Neural crest cell (in vitro differentiated cells): ENCODE measurements at regions not wholly inside any gene's neighbourhood (a gene's known extent, or its start where the extent isn't known, plus 50 kb on each side); places are given as distances from the start of the nearest gene placed in this dataset.

Source experiments
- DNase-seq: peaks from one replicate; pipeline ENCODE4 v3.0.0; 2021; ENCODE audit warnings: low read depth, mixed read lengths, low spot score
- H3K27ac Mint-ChIP-seq: one replicate; pipeline ENCODE4 v1.8.0; 2021; ENCODE audit warnings: mild to moderate bottlenecking, mixed read lengths; ENCODE audit not compliant: unreplicated experiment
- H3K27me3 Mint-ChIP-seq: 2 replicates; pipeline ENCODE4 v1.8.0; 2021; ENCODE audit warnings: low read depth, mild to moderate bottlenecking, mixed read lengths
- H3K36me3 Mint-ChIP-seq: 2 replicates; pipeline ENCODE4 v1.8.0; 2021; ENCODE audit warnings: low read depth, mild to moderate bottlenecking, mixed read lengths
- H3K4me1 Mint-ChIP-seq: 2 replicates; pipeline ENCODE4 v1.8.0; 2021; ENCODE audit warnings: mixed read lengths
- H3K4me3 Mint-ChIP-seq: one replicate; pipeline ENCODE4 v1.8.0; 2021; ENCODE audit warnings: mild to moderate bottlenecking, mixed read lengths
- H3K9me3 Mint-ChIP-seq: 2 replicates; pipeline ENCODE4 v1.8.0; 2021; ENCODE audit warnings: mixed read lengths
- CTCF ChIP-seq: fragments of 200-600 bp; sonication (generic); conservative IDR thresholded peaks from 2 replicates; pipeline ENCODE4 v1.5.0; 2021; ENCODE audit warnings: antibody characterized with exemption, mild to moderate bottlenecking

- H3K4me1 Mint-ChIP-seq = no peaks in the 10 kb centered on the region
- no peak for DNase-seq
- no peaks in the 10 kb centered on the region for H3K36me3 Mint-ChIP-seq
- TF ChIP-seq CTCF = no peak
- peaks cover 5% of the 10 kb centered on the region for H3K9me3 Mint-ChIP-seq
- H3K4me3 Mint-ChIP-seq = no peak overlapping the region
- no peak overlapping the region for H3K27ac Mint-ChIP-seq
- H3K27me3 Mint-ChIP-seq = peaks cover 2% of the 10 kb centered on the region
These were observed 61.2 kb upstream of the CBLN2 start for GRCh38 chr18:72605376-72605775.

- Mint-ChIP-seq H3K9me3 (peaks cover 2% of the 10 kb centered on the region), H3K4me1 (no peaks in the 10 kb centered on the region), H3K4me3 (no peak overlapping the region), H3K36me3 (no peaks in the 10 kb centered on the region), H3K27ac (no peak overlapping the region), H3K27me3 (no peaks in the 10 kb centered on the region)
- DNase-seq = no peak
- no peak for TF ChIP-seq CTCF
These were observed 57.8 kb upstream of the CBLN2 start for GRCh38 chr18:72601944-72602343.

GRCh38 chr18:72601481-72601880, 57.3 kb upstream of the CBLN2 start:
- Mint-ChIP-seq H3K27me3 (no peaks in the 10 kb centered on the region), H3K36me3 (no peaks in the 10 kb centered on the region), H3K4me3 (no peak overlapping the region), H3K27ac (no peak overlapping the region), H3K4me1 (no peaks in the 10 kb centered on the region), H3K9me3 (peaks cover 2% of the 10 kb centered on the region)
- TF ChIP-seq CTCF = no peak
- DNase-seq = no peak
